ENCODE measurements at regions not wholly inside any gene's neighbourhood (a gene's known extent, or its start where the extent isn't known, plus 50 kb on each side); places are given as distances from the start of the nearest gene placed in this dataset.
A peak's percentile ranks its signal among the peaks of the same experiment; 100 is the strongest.
"Not testable (repeated sequence)": the region's sequence is repeated elsewhere in the genome, so short reads cannot be mapped to it uniquely, and the experiment has no call there.

DNA sequence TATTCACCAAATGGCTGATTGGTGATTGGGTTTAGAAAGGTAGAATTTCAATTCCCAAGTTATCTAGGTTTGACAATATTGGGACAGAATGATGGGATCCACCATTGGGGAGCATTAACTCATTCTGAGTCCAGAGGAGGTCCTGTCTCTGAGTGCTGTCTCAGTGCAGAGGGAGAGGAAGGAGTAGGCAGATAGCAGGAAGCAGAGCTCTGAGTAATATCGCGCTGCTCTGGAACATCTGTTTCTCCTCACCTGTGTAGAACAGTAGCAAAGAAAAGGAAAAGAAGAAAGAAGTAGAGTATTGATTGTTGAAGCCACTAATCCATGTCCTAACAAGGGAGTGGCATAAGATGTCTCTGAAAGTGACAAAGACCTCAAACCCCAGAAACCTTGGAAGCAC lies 1657.8 kb downstream of the MRPL39 start:
- Histone ChIP-seq H3K36me3 (ENCODE audit: control insufficient read depth in 2 of 3, insufficient read depth in 3 of 3, low read length in 3 of 3) (no peaks in the 10 kb centered on the region), H3K9me3 (ENCODE audit: control insufficient read depth in 2 of 3, low read length in 3 of 3) (no peaks in the 10 kb centered on the region), H3K4me3 (ENCODE audit: low read length) (no peak overlapping the region), H3K27me3 (ENCODE audit: control insufficient read depth in 2 of 2, insufficient read depth in 2 of 2, low read length in 2 of 2) (no peaks in the 10 kb centered on the region), H3K27ac (ENCODE audit: low read depth, low read length) (no peak overlapping the region), H3K4me1 (ENCODE audit: control insufficient read depth in 2 of 2, insufficient read depth in 2 of 2, low read length in 2 of 2) (peaks cover 0 to 13% of the 10 kb centered on the region in 2 donors)
- ATAC-seq, result no peak
- DNase-seq, result no peak
- intact Hi-C loops (cut with micrococcal nuclease), result no loop called here
- peaks cover 7 to 27% (median 23%) of the 10 kb centered on the region in 7 donors for H3K4me1 Mint-ChIP-seq
- ChIA-PET POLR2A (no interaction called here), CTCF (no interaction called here)
- peak overlapping the region in 2 of 10 donors; percentile 33 to 51 for H3K4me3 Mint-ChIP-seq
- peaks cover 0 to 3% (median 0%) of the 10 kb centered on the region in 11 donors for H3K9me3 Mint-ChIP-seq
- H3K27ac Mint-ChIP-seq, result peak overlapping the region in 5 of 9 donors; percentile 5 to 29 (median 22)
- H3K36me3 Mint-ChIP-seq, result no peaks in the 10 kb centered on the region
- H3K27me3 Mint-ChIP-seq, result peaks cover 0 to 2% (median 0%) of the 10 kb centered on the region in 5 donors

DNA sequence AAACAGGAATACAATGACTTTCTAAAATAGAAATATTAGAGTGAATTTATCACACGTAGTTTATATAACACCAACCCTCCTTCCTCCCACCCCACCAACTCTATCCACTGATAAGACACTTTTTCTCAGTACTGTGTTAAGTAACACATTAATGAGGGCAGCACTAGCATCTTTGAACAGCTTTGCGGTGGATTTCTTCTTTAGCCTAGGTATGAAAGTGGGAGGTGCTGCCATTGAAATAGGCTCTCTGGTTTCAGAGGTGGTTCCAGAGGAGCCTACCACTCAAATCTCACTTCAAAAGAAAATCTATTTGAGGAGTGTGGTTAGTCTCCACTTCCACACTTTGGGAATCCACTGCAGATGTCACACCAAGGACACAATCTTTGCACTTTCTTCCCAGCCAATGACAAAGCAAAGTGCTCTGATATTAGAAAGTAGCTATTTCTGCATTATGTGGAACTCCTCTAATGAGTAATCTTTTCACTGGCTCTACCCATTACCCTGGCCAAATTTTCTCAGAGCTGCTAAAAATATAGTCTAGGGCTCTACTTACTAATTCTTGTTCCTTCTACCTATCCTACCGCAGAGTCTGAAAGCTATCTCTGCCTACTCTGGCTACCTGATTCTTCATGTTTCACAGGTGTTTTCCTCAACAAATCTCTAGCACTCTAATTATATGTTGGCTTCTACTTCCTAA lies 1667.8 kb downstream of the MRPL39 start:
- ChIA-PET CTCF (no interaction called here), POLR2A (interaction anchor here (0.6 kb wide), 1 partner anchor 80 kb away, joined by 3 read pairs; no protein-coding TSS in a partner anchor)
- DNase-seq (no peak), ATAC-seq (no peak)
- H3K4me3 Mint-ChIP-seq, result no peak overlapping the region
- H3K4me1 Mint-ChIP-seq, result peaks cover 0 to 2% (median 0%) of the 10 kb centered on the region in 7 donors
- Histone ChIP-seq H3K9me3 (ENCODE audit: control insufficient read depth in 2 of 3, low read length in 3 of 3) (no peaks in the 10 kb centered on the region), H3K4me3 (ENCODE audit: low read length) (no peak overlapping the region), H3K27ac (ENCODE audit: low read depth, low read length) (no peak overlapping the region), H3K27me3 (ENCODE audit: control insufficient read depth in 2 of 2, insufficient read depth in 2 of 2, low read length in 2 of 2) (no peaks in the 10 kb centered on the region), H3K4me1 (ENCODE audit: control insufficient read depth in 2 of 2, insufficient read depth in 2 of 2, low read length in 2 of 2) (no peaks in the 10 kb centered on the region), H3K36me3 (ENCODE audit: control insufficient read depth in 2 of 3, insufficient read depth in 3 of 3, low read length in 3 of 3) (no peaks in the 10 kb centered on the region)
- no peaks in the 10 kb centered on the region for H3K9me3 Mint-ChIP-seq
- intact Hi-C loops (cut with micrococcal nuclease), result no loop called here
- no peaks in the 10 kb centered on the region for H3K36me3 Mint-ChIP-seq
- peaks cover 0 to 13% (median 0%) of the 10 kb centered on the region in 5 donors for H3K27me3 Mint-ChIP-seq
- no peak overlapping the region for H3K27ac Mint-ChIP-seq

DNA sequence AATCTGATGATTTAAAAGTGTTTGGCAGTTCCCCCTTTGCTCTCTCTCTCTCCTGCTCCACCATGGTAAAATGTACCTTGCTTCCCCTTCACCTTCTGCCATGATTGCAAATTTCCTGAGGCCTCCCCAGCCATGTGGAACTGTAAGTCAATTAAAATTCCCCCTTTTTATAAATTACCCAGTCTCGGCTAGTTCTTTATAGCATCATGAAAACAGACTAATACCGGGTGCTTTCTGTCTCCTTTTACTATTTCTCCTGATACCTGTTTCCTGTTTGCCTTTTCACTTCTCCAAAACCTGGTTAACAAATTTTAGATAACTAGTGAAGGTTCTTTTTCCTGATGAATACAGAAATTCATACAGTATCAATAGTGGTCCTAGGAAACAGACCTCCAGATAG lies 1670.3 kb downstream of the MRPL39 start:
- CTCF ChIA-PET, result no interaction called here
- no peak overlapping the region for H3K27ac ChIP-seq (ENCODE audit: low read depth, low read length)

DNA sequence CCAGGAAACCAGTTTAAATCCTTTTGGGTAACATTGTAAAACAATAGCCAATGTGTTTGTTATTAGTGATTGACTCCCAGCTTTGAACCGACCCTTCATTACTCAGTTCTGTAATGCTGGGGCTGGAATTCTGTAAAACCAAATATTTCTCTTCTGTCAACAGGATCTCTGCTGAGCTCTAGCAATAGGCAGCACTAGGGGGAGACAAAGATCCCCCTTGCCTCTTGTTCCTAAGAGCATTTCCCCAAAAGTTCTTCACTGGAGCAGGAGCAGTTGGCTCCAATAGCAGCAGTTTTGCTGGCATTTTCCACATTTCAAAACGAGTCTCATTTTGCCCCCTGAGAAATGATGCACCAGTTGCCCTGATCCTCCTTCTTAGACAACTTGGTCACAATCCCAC lies 1671.1 kb downstream of the MRPL39 start:
- intact Hi-C loops (cut with micrococcal nuclease), result loop anchor here (1.0 to 2.0 kb wide), 3 partner anchors 32 to 578 kb away; no protein-coding TSS in a partner anchor

More for the DNA sequence above, 1670.3 kb downstream of the MRPL39 start:
- no peak overlapping the region for H3K27ac Mint-ChIP-seq
- H3K9me3 ChIP-seq (ENCODE audit: control insufficient read depth in 2 of 3, low read length in 3 of 3), result no peaks in the 10 kb centered on the region
- no peak for DNase-seq
- H3K27me3 Mint-ChIP-seq, result peaks cover 0 to 13% (median 0%) of the 10 kb centered on the region in 5 donors
- POLR2A ChIA-PET, result no interaction called here
- H3K4me1 ChIP-seq (ENCODE audit: control insufficient read depth in 2 of 2, insufficient read depth in 2 of 2, low read length in 2 of 2), result no peaks in the 10 kb centered on the region
- H3K27me3 ChIP-seq (ENCODE audit: control insufficient read depth in 2 of 2, insufficient read depth in 2 of 2, low read length in 2 of 2), result no peaks in the 10 kb centered on the region
- ATAC-seq, result no peak
- H3K9me3 Mint-ChIP-seq, result no peaks in the 10 kb centered on the region
- intact Hi-C loops (cut with micrococcal nuclease), result loop anchor here (1.0 to 2.0 kb wide), 3 partner anchors 31 to 577 kb away; no protein-coding TSS in a partner anchor
- H3K4me1 Mint-ChIP-seq, result peaks cover 0 to 2% (median 0%) of the 10 kb centered on the region in 7 donors
- H3K4me3 ChIP-seq (ENCODE audit: low read length), result no peak overlapping the region
- H3K4me3 Mint-ChIP-seq, result no peak overlapping the region
- no peaks in the 10 kb centered on the region for H3K36me3 Mint-ChIP-seq
- no peaks in the 10 kb centered on the region for H3K36me3 ChIP-seq (ENCODE audit: control insufficient read depth in 2 of 3, insufficient read depth in 3 of 3, low read length in 3 of 3)

DNA sequence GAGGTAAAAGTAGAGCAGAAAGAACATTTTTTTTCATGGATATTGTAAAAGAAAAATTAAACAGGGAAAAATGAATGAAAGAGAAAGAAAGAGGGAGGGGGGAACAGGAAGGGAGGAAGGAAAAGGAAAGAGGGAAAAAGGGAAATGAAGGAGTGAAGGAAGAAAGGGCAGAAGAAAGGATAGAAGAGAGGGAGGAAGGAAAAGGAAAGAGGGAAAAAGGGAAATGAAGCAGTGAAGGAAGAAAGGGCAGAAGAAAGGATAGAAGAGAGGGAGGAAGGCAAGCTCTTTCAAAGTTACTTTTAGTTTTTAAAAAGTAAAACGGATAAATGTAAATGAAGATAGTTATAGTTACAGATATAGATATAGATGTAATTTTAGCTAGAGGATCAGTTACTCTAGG lies 1676.7 kb downstream of the MRPL39 start:
- Histone ChIP-seq H3K4me1 (ENCODE audit: control insufficient read depth in 2 of 2, insufficient read depth in 2 of 2, low read length in 2 of 2) (no peaks in the 10 kb centered on the region), H3K27me3 (ENCODE audit: control insufficient read depth in 2 of 2, insufficient read depth in 2 of 2, low read length in 2 of 2) (no peaks in the 10 kb centered on the region), H3K27ac (ENCODE audit: low read depth, low read length) (no peak overlapping the region), H3K36me3 (ENCODE audit: control insufficient read depth in 2 of 3, insufficient read depth in 3 of 3, low read length in 3 of 3) (no peaks in the 10 kb centered on the region), H3K9me3 (ENCODE audit: control insufficient read depth in 2 of 3, low read length in 3 of 3) (no peaks in the 10 kb centered on the region), H3K4me3 (ENCODE audit: low read length) (no peak overlapping the region)
- ChIA-PET CTCF (no interaction called here), POLR2A (no interaction called here)
- intact Hi-C loops (cut with micrococcal nuclease), result no loop called here
- Mint-ChIP-seq H3K9me3 (no peaks in the 10 kb centered on the region), H3K4me3 (no peak overlapping the region), H3K27ac (no peak overlapping the region), H3K27me3 (peaks cover 0 to 5% (median 0%) of the 10 kb centered on the region in 5 donors), H3K36me3 (no peaks in the 10 kb centered on the region), H3K4me1 (no peaks in the 10 kb centered on the region)
- DNase-seq (no peak), ATAC-seq (no peak)

More for the DNA sequence above, 1671.1 kb downstream of the MRPL39 start:
- DNase-seq, result no peak
- no peak overlapping the region for H3K4me3 Mint-ChIP-seq
- ATAC-seq, result no peak
- H3K27ac ChIP-seq (ENCODE audit: low read depth, low read length), result no peak overlapping the region
- POLR2A ChIA-PET, result no interaction called here
- no peaks in the 10 kb centered on the region for H3K4me1 ChIP-seq (ENCODE audit: control insufficient read depth in 2 of 2, insufficient read depth in 2 of 2, low read length in 2 of 2)
- CTCF ChIA-PET, result no interaction called here
- H3K9me3 ChIP-seq (ENCODE audit: control insufficient read depth in 2 of 3, low read length in 3 of 3), result no peaks in the 10 kb centered on the region
- peaks cover 0 to 2% (median 0%) of the 10 kb centered on the region in 7 donors for H3K4me1 Mint-ChIP-seq
- no peak overlapping the region for H3K27ac Mint-ChIP-seq
- no peak overlapping the region for H3K4me3 ChIP-seq (ENCODE audit: low read length)
- H3K36me3 ChIP-seq (ENCODE audit: control insufficient read depth in 2 of 3, insufficient read depth in 3 of 3, low read length in 3 of 3), result no peaks in the 10 kb centered on the region
- no peaks in the 10 kb centered on the region for H3K9me3 Mint-ChIP-seq
- peaks cover 0 to 13% (median 0%) of the 10 kb centered on the region in 5 donors for H3K27me3 Mint-ChIP-seq
- no peaks in the 10 kb centered on the region for H3K36me3 Mint-ChIP-seq
- H3K27me3 ChIP-seq (ENCODE audit: control insufficient read depth in 2 of 2, insufficient read depth in 2 of 2, low read length in 2 of 2), result no peaks in the 10 kb centered on the region

DNA sequence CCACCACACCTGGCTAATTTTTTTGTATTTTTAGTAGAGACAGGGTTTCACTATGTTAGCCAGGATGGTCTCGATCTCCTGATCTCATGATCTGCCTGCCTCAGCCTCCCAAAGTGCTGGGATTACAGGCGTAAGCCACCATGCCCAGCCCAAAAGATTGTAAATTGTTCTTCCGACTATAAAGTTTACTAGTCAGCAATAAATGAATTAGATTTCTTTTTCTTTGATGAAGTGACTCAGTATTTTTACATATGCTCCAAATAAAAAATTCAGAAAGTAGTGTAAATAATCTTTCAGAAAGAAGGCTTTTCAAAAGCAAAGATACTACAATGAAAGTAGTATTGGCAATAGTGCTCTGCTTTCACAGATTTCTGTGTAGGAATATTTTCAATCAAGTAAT lies 1680.9 kb downstream of the MRPL39 start:
- H3K4me1 Mint-ChIP-seq, result peaks cover 0 to 16% (median 11%) of the 10 kb centered on the region in 7 donors
- H3K27ac ChIP-seq (ENCODE audit: low read depth, low read length); CTCF ChIA-PET; H3K4me1 ChIP-seq (ENCODE audit: control insufficient read depth in 2 of 2, insufficient read depth in 2 of 2, low read length in 2 of 2); H3K4me3 ChIP-seq (ENCODE audit: low read length); H3K9me3 Mint-ChIP-seq; DNase-seq; H3K9me3 ChIP-seq (ENCODE audit: control insufficient read depth in 2 of 3, low read length in 3 of 3); POLR2A ChIA-PET; H3K36me3 Mint-ChIP-seq; H3K27me3 Mint-ChIP-seq; H3K27ac Mint-ChIP-seq; H3K36me3 ChIP-seq (ENCODE audit: control insufficient read depth in 2 of 3, insufficient read depth in 3 of 3, low read length in 3 of 3); ATAC-seq; intact Hi-C loops (cut with micrococcal nuclease); H3K27me3 ChIP-seq (ENCODE audit: control insufficient read depth in 2 of 2, insufficient read depth in 2 of 2, low read length in 2 of 2); H3K4me3 Mint-ChIP-seq: not testable (repeated sequence)
